Heart right ventricle (tissue), 16 donors: ENCODE measurements at regions not wholly inside any gene's neighbourhood (a gene's known extent, or its start where the extent isn't known, plus 50 kb on each side); places are given as distances from the start of the nearest gene placed in this dataset.

Source experiments
- ATAC-seq, 8 donors: fragments of 200-7000 bp; cut with Tn5 transposase; one replicate each; pipeline ENCODE4 v1.9.1; 2020; ENCODE audit warnings: mild to moderate bottlenecking in 8 of 8, moderate library complexity in 8 of 8, moderate number of reproducible peaks in 1 of 8
- DNase-seq, 2 donors: peaks; one replicate each; pipeline ENCODE4 v3.0.0-alpha.2; 2020
- H3K27ac ChIP-seq, 10 donors: fragments of 200-600 bp; sonication (generic) in 2 of 10; one replicate each; pipeline versions ENCODE4 v1.5.0 to v1.8.0; 2020 to 2022; ENCODE audit warnings: mild to moderate bottlenecking in 3 of 10
- H3K27me3 ChIP-seq, 7 donors: fragments of 200-600 bp; one replicate each; pipeline ENCODE4 v1.8.0; 2021 to 2022; ENCODE audit warnings: mild to moderate bottlenecking in 2 of 7
- H3K36me3 ChIP-seq, 9 donors: fragments of 200-600 bp; sonication (generic) in 1 of 9; one replicate each; pipeline versions ENCODE4 v1.5.0 to v1.8.0; 2020 to 2022; ENCODE audit warnings: mild to moderate bottlenecking in 2 of 9
- H3K4me1 ChIP-seq, 9 donors: fragments of 200-600 bp; sonication (generic) in 1 of 9; one replicate each; pipeline versions ENCODE4 v1.5.0 to v1.8.0; 2020 to 2022; ENCODE audit warnings: mild to moderate bottlenecking in 4 of 9
- H3K4me3 ChIP-seq, 10 donors: fragments of 200-600 bp; sonication (generic) in 2 of 10; one replicate each; pipeline versions ENCODE4 v1.5.0 to v1.8.0; 2020 to 2022; ENCODE audit warnings: mild to moderate bottlenecking in 7 of 10, moderate library complexity in 2 of 10
- H3K9me3 ChIP-seq, 11 donors: fragments of 200-600 bp in 10 of 11; sonication (generic) in 2 of 11; one replicate each; pipeline versions ENCODE4 v1.5.0 to v1.8.0; 2013 to 2022; ENCODE audit warnings: mild to moderate bottlenecking in 2 of 11, control low read depth in 1 of 11, moderate library complexity in 1 of 11
- CTCF ChIP-seq, 9 donors: fragments of 200-600 bp; sonication (generic) in 2 of 9; IDR thresholded peaks; one replicate each; pipeline versions ENCODE4 v1.5.0 to v1.8.0; 2021 to 2022; ENCODE audit warnings: antibody characterized with exemption in 9 of 9, mild to moderate bottlenecking in 5 of 9, moderate library complexity in 1 of 9
- WGBS, 2 donors: extraction: QIAGEN DNeasy Blood & Tissue Kit; methylation state at CpG; one replicate each; pipeline ENCODE4 v1.1.7; 2013; ENCODE audit warnings: inconsistent platforms in 1 of 2; 5-methylcytosine and 5-hydroxymethylcytosine counted together
- intact Hi-C, 10 donors: fragments of 100-400 bp; cut with DNase I; formaldehyde crosslinking; loops; one replicate each; pipeline versions ENCODE4 v1.11.1 to v1.14.2; 2022
- donor health status: Arrhythmogenic right ventricular cardiomyopathy.
- donor health status: ischemic (EF 13 %, LVEDD 7.1; RV severe dilation, severe dysfunction).
- donor health status: healthy with polysubstance abuse.
- donor health status: DM: no; HTN: yes; CAD: no.
- donor health status: DM: no; HTN: no; CAD: no.
- donor health status: ischemic (EF 25% LVEDD 6.9; RV normal size, moderate dysfunction).
- donor health status: ischemic (EF 25% LVEDD 5.7; RV mildly dilated, moderate dysfunction).
- donor health status: healthy.
- donor health status: DM: yes; HTN: yes; CAD: no.
- donor health status: Ischemic cardiomyopathy.
- donor health status: ischemic (EF 35%, LVEDD 5.7; RV mildly dilated, moderate dysfunction).
- donor health status: nonischemic (EF 11% LVEDD 7.7; RV severe dilation, severe dysfunction).
- donor health status: DM: yes; HTN: yes; CAD: no.
- donor health status: PGD.
- donor health status: ischemic (EF 29% LVEDD 5.4; RV normal size, mild dysfunction).
- donor health status: nonischemic (EF 23%, LVEDD 6.1; RV moderate dilation, normal function).

- DNase-seq (no peak), ATAC-seq (no peak)
Measured at GRCh38 chr11:133714471-133715375, 130.6 kb downstream of the SPATA19 start.

GRCh38 chr11:133713844-133714243 is 131.5 kb downstream of the SPATA19 start:
- Histone ChIP-seq H3K4me1 (peaks cover 0 to 28% (median 8%) of the 10 kb centered on the region in 9 donors), H3K4me3 (no peak overlapping the region), H3K9me3 (no peaks in the 10 kb centered on the region), H3K36me3 (no peaks in the 10 kb centered on the region), H3K27me3 (peaks cover 0 to 11% (median 5%) of the 10 kb centered on the region in 7 donors), H3K27ac (no peak overlapping the region)
- intact Hi-C loops, result no loop called here
- ATAC-seq, result peak in 1 of 8 donors; percentile 50
- TF ChIP-seq CTCF (IDR thresholded peaks at IDR 0.05), result no peak
- no peak for DNase-seq
- 85 to 90% methylated on average over 10 of the region's 10 CpGs for WGBS, 2 donors

More at GRCh38 chr11:133714471-133715375, 130.6 kb downstream of the SPATA19 start:
- TF ChIP-seq CTCF (IDR thresholded peaks at IDR 0.05), result no peak
- WGBS, 2 donors, result 69 to 85% methylated on average over 16 of the region's 16 CpGs
- Histone ChIP-seq H3K4me1 (peaks cover 0 to 28% (median 8%) of the 10 kb centered on the region in 9 donors), H3K27ac (no peak overlapping the region), H3K36me3 (no peaks in the 10 kb centered on the region), H3K9me3 (no peaks in the 10 kb centered on the region), H3K27me3 (peaks cover 0 to 17% (median 5%) of the 10 kb centered on the region in 7 donors), H3K4me3 (no peak overlapping the region)
- intact Hi-C loops, result no loop called here

- Histone ChIP-seq H3K4me1 (peaks cover 0 to 28% (median 8%) of the 10 kb centered on the region in 9 donors), H3K9me3 (no peaks in the 10 kb centered on the region), H3K4me3 (no peak overlapping the region), H3K27me3 (peaks cover 0 to 9% (median 5%) of the 10 kb centered on the region in 7 donors), H3K36me3 (no peaks in the 10 kb centered on the region), H3K27ac (no peak overlapping the region)
- ATAC-seq (no peak), DNase-seq (no peak)
- intact Hi-C loops, result no loop called here
- 94% methylated on average over 3 of the region's 3 CpGs for WGBS, 2 donors
- no peak for TF ChIP-seq CTCF (IDR thresholded peaks at IDR 0.05)
Measured at GRCh38 chr11:133713406-133713805, 131.9 kb downstream of the SPATA19 start.

GRCh38 chr11:133712051-133712560 is 133.2 kb downstream of the SPATA19 start:
- no peak overlapping the region for H3K4me3 ChIP-seq
- peaks cover 0 to 8% (median 1%) of the 10 kb centered on the region in 7 donors for H3K27me3 ChIP-seq
- H3K9me3 ChIP-seq, result no peaks in the 10 kb centered on the region
- peak overlapping the region in 1 of 10 donors; percentile 21 for H3K27ac ChIP-seq
- ATAC-seq (peak in 6 of 8 donors; percentile 44 to 61 (median 52)), DNase-seq (peak in 1 of 2 donors; percentile 12)
- intact Hi-C loops, result no loop called here
- no peaks in the 10 kb centered on the region for H3K36me3 ChIP-seq
- no peak for TF ChIP-seq CTCF (IDR thresholded peaks at IDR 0.05)
- 26 to 40% methylated on average over 4 of the region's 4 CpGs for WGBS, 2 donors
- peaks cover 0 to 28% (median 8%) of the 10 kb centered on the region in 9 donors for H3K4me1 ChIP-seq
